ENCODE measurements at regions not wholly inside any gene's neighbourhood (a gene's known extent, or its start where the extent isn't known, plus 50 kb on each side); places are given as distances from the start of the nearest gene placed in this dataset.
"Not testable (repeated sequence)": the region's sequence is repeated elsewhere in the genome, so short reads cannot be mapped to it uniquely, and the experiment has no call there.

DNA sequence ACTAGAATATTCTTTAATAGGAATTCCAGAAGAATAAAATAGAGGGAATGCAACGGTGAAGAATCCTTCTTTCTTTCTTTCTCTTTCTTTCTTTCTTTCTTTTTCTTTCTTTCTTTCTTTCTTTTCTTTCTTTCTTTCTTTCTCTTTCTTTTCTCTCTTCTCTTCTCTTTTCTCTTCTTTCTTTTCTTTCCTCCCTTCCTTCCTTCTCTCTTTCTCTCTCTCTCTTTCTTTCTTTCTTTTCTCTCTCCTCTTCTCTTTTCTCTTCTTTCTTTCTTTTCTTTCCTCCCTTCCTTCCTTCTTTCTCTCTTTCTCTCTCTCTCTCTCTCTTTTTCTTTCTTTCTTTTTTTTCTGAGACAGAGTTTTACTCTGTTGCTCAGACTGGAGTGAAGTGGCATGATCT, 160.8 kb upstream of the PRICKLE1 start:
- DNase-seq: no peak

DNA sequence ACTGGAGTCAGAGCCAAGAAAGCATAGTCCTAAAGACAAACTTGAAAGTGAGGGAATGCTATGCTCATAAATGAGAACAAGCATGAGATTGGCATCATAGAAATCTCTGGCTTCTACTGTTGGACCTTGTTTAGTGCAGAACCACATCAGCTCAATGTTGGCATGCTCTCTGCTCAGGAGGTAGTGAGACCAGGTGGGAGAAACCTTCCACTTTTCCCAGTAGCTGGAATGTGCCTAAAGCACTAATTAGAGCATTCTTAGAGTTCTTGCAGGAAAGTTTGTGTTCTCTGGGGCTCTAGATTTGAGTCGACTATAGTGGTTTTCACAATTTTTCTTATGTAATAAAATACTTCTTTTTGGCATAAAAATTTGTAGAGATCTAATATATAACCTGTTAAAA, 159.7 kb upstream of the PRICKLE1 start:
- DNase-seq: no peak

DNA sequence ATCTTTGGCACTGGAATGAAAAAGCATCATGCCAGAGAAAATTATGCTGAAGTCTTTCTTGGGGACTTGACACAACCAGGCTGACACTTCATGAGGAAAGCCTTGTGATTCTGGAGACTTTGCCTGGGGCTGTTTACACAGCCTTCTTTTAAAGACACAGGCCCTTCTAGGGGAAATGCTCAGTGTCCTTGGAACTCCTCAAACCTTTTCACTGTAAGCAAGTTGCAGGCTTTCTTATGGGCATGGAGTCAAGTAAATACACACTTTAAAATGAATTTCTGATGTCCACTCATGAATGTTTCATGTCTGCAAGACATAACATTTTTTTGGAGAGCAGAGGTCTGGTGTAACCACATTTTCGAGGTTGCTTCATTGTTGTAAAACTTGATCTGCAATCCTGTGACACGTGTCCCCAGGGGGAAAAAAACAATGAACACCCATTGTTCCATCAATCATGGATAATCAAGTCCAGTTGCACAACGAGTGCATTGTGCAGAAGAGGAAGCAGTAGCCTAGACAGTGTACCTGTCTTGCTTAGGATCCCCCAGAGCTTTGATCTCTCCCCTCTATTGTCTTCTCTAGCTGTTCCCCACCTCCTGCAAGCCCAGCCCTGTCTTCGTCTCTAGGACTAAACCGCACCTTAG, 155.1 kb upstream of the PRICKLE1 start:
- no peak for DNase-seq

DNA sequence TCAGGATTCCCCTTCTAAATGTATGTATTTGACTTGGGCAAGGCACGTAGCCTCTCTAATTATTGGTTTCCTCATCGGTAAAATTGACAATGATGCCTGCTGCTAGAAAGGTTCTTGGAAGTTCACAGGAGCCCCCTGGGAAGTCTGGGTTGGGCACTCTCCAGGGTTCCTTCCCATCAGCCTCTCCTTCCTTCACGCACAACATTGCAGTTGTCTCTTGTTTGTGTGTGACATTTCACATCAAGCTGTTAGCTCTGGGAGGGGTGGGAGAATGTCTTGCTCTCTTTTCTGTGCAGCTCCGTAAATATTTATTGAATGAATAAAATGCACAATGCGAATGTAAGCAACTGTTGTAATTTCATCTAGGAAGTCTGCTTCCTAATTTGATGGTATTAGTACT, 153.2 kb upstream of the PRICKLE1 start:
- no peak for DNase-seq

DNA sequence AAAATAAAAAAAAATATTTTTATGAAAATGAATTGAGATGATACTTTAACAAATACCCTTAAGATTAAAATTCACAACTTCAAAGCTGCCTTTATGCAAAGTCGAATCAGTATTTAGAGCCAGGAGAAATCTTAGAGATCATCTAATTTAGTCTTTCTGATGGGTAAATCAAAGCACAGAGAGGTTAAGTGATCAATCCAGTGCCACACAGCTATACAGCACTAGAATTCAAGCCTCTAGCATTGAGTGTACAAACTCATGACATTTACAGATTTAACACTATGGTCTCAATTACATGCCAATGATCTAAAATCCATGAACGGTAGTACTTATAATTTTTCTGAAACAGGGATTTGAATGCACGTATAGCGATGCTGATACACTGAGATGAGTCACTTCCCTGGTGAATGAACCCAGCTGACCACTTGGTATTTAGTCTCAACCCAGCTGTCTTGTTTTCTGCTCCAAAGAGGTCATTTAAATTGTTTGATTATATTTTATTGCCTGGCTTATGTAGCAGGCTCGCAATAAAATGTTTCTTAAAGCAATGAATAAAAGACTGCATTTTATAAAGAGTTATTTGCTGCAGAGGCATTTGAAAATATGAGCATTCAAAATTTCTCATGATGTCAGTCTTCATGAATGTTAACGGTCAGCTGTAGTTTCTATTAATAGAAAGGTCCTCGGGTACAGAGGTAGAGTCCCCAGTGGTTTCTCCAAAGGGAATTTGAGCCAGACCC, 152.4 kb upstream of the PRICKLE1 start:
- DNase-seq: no peak

DNA sequence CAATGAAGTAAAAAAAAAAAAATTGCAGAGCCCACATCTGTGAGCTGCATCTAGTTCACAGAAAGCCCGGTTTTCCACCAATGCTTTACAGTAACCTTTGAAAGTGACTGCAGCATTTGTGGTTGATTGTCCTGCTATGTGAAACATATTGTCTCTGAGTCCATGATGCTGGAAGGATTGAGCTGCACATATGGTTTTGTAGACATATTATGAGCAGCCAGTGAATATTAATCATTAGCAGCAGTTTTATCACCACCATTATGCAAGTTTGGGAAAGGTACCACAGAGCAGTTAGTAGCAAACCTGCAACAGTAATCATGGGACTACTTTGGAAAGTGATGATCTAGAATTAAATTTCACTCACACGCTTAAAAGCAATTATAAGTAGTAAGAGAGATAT, 151.5 kb upstream of the PRICKLE1 start:
- DNase-seq: no peak

DNA sequence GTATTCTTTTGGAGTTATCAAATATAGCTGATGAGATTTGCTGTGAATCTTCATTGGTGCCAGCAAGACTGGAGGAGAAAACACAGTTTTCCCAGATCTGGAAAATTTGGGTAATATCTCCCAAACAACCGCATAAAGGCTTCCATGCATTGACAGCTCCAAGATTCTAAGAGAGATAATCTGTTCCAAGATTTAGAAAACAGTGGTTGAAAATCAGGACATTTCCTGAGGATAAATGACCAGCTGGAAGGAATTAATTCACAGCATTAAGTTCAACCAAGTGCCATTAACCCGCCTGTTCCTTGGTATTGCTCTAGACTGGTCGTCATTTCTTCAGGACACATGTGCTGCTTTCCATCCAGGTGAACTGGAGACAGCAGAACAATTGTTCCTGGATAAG, 147.9 kb upstream of the PRICKLE1 start:
- no peak for DNase-seq

DNA sequence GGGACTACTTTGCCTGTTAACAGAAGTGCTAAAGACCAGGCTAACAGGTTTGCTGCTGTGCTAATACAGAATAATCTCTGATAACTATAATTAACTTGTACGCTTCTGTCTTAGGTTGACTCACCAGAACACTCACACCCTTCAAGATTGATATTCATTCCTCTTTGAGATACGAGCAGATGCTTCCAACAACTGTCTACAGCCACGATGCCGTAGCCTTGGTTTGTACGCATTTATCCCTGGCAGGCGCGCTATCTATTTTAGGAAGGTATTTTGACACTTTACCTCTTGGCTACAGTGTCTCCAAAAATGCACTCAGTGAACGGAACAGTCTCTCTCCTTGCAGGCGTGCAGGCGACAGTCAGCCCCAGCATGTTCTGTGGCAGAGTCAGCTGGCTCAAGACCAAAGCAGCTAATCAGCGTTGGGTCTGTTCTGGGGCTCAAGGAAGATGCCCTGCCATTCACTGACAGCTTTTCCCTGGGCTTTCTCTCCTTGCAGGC, 146.4 kb upstream of the PRICKLE1 start:
- no peak for DNase-seq

DNA sequence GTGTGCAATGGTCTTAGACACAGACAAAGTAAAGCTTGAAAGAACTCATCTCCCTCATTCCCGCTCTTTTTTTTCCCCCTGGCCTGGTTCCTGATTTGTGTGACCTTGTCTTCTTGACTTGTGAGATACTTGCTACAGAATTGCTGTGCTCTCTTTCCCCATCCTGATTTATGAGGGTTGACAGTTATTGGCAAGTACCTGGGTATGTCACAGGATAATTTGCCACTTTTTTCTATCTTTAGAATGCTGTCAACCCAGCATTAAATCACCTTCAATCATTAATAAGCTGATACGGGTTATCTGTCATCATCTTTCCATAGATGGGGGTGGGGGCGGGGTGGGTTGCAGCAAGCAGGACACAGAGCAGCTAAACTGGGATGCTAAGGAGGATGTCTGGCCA, 144.4 kb upstream of the PRICKLE1 start:
- no peak for DNase-seq

DNA sequence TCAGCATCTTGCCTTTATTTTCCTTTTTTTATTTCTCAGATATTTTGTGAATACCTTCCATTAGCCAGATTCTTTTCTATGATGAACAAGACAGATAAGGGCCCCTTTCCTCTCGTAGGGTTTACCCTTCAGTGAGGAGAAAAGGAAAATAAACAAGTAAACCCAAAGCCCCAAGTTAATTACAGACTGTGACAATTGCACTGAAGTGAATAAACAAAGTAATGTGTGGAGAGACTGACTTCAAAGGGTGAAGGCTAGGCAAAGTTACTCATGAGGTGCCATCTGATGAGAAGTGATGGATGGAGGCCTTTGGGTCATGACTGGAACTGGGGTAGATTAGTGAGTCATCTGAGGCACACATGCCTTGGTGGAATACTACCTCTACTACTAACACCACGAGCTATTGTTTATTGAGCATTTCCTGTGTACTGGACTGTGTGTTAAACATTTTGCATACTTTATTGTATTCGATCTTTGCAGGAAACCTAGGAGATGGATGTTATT, 143.4 kb upstream of the PRICKLE1 start:
- no peak for DNase-seq

DNA sequence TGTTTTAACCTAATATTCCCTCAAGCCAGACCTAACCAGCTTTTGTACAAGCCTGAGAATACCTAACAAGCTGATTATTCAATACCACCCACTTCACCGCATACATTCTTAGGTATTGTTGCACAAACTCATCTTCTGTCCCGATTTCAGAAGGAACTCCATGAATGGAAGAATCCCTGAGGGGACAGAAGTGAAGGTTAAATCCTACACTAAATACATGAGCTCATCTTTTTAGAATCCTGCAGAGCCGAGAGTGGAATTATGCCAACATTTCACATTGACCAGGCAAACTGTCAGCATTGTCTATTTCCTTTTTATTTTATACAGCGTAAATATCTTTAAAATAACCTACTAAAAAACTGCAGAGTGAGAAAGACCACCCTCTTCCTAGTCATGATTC, 140.7 kb upstream of the PRICKLE1 start:
- DNase-seq: no peak

DNA sequence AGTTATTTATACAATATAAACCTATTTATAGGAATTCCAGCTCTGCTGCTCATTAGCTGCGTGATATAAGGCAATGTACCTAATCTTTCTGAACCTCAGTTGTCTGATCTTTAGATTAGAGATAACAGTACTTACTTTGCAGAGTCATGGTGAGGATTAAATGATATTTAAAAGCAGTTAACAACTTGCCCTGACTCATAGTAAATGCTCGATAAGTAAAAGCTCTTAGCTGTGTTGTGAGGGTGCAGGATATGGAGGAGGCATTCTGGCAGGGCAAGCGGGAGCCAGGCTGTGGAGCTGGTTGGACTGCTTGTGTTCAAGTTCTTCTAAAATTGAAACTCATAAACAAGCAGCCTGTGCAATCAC, 140.0 kb upstream of the PRICKLE1 start:
- DNase-seq: no peak

DNA sequence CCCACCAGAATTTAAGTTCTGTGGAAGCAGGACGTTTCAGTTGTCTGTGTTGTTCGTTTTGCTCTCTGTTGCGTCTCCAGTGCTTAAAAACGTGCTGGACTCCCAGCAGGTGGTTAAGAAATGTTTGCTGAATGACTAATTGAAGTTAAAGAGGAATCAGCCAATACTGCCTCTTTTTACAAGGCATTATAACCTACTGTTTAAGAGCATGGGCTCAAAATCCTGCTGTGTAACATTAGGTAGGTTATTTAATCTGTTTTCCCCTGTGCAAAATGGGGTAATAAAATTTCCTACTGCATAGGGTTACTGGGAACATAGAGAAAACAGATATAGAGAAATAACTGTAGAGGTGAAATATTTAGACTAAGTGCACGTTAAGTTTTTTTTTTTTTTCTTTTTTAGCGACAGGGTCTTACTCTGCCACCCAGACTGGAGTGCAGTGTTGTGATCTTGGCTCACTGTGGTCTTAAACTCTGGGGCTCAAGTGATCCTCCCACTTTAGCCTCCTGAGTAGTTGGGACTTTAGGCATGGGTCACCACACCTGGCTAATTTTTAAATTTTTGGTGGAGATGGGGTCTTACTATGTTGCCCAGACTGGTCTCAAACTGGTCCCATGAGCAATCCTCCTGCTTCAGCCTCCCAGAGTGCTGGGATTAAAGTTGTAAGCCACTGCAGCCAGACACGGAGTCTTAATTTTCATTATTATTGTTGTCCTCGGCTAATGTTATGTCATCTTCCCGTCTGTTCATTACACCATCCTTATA, 139.4 kb upstream of the PRICKLE1 start:
- no peak for DNase-seq

DNA sequence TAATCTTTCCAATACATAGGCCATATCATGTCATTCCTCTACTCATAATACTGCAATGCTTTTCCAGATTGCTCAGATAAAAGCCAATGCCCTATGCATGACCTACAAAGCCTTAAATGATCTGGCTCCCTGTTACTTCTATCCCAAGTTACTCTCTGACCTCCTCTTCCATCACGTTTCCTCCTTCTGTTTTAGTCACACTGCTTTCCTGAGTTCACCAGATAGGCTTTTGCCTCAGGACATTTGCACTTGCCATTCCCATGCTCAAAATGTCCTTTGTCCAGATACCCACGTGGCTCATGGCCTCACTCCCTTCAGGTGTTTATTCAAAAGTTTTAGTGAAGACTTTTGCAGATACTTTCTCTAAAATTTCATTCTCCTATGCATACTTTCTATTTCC, 138.7 kb upstream of the PRICKLE1 start:
- no peak for DNase-seq

DNA sequence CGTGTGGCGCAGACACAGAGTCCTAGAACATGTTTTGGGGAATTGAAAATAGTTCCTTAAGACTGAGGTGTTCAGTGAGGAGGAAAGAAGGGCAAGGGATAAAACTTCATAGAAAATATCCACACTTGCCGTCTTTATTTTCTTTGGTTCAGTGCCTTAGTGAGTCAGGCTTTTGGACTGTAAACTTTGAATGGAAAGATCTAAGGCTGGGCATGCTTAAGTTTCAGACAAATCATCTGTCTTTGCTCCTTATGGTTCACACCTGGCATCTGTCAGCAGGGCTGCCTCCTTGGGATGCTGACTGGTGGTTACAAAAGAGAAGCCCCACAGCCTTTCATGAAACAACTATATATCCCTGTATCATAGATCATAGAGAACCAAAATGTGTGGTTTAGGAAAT, 136.3 kb upstream of the PRICKLE1 start:
- DNase-seq: no peak

DNA sequence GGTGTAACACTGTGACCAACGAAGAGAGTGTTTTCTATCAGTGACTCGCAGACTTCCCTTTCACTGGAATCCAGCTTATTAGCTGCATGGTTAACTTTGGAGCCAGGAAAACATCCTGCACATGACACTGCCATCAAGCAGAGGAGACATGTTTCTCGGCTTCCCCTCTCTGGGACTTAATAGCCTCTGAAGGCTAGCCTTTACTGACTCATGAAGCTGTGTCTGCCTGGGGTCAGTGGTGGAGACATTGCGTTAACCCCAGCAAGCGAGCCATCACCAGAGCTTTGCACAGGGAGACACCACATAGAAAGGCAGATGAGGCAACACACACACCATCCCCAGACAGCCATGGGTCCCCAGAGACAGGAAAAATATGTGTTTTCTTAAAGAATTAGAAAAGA, 126.9 kb upstream of the PRICKLE1 start:
- DNase-seq: no peak

DNA sequence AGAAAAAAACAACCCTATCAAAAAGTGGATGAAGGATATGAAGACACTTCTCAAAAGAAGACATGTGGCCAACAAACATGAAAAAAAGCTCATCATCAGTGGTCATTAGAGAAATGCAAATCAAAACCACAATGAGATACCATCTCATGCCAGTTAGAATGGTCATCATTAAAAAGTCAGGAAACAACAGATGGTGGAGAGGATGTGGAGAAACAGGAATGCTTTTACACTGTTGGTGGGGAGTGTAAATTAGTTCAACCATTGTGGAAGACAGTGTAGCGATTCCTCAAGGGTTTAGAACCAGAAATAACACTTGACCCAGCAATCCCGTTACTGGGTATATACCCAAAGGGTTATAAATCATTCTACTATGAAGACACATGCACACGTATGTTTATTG, 124.0 kb upstream of the PRICKLE1 start:
- not testable (repeated sequence) for DNase-seq

DNA sequence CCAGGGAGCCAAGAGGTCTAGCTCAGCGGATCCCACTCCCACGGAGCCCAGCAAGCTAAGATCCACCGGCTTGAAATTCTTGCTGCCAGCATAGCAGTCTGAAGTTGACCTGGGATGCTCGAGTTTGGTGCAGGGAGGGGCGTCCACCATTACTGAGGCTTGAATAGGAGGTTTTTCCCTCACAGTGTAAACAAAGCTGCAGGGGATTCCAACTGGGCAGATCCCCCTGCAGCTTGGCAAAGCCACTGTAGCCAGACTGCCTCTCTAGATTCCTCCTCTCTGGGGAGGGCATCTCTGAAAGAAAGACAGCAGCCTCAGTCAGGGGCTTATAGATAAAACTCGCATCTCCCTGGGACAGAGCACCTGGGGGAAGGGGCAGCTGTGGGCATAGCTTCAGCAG, 118.8 kb upstream of the PRICKLE1 start:
- not testable (repeated sequence) for DNase-seq

DNA sequence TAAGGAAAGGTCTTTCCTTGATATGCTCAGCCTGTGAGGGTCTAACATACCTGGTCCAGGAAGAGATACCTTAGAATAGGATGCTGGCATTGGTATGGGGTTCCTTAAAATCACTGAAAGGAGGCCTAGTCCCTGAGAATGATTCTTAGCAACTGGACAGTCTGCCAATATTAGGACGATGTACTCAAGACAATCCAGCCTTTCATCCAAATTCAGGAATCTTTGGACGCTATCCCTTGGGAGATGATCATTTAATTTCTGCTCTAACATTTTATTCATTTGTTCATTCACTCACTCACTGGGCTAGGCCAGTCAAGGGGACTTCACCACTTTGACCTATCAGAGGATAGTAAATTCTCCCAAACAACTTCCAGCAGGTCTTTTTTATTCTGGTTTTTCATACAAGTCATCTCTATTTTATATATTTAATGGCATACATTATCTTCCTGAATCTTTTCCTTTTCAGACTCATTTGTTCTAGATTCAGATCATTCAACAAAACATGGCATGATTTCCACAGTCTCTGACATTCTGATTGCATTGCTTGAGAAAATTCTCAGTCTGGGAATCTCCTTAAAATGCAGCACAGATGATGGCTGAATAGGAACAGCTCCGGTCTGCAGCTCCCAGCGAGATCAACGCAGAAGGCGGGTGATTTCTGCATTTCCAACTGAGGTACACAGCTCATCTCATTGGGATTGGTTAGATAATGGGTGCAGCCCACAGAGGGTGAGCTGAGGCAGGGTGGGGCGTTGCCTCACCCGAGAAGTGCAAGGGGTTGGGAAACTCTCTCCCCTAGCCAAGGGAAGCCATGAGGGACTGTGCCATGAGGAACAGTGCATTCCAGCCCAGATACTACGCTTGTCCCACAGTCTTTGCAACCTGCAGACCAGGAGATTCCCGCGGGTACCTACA, 118.0 kb upstream of the PRICKLE1 start:
- no peak for DNase-seq

DNA sequence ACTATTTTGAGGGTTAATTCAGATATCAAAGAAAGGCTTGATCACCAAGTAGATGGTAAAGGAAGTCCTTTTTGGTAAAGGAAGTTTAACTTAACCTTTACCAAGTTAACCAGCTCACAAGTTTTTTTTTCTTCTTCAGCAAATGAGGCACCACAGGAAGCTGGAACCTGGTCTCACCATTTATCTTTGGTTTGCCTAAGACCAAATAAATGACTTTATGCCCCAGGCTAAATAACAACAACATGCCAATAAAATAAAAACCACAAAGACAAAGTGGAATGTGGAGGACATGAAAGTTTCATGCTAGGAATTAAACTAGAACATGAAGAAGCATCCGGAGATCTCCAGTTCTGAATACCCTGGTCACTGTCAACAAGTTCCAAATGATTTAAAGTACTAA, 116.8 kb upstream of the PRICKLE1 start:
- DNase-seq: no peak

DNA sequence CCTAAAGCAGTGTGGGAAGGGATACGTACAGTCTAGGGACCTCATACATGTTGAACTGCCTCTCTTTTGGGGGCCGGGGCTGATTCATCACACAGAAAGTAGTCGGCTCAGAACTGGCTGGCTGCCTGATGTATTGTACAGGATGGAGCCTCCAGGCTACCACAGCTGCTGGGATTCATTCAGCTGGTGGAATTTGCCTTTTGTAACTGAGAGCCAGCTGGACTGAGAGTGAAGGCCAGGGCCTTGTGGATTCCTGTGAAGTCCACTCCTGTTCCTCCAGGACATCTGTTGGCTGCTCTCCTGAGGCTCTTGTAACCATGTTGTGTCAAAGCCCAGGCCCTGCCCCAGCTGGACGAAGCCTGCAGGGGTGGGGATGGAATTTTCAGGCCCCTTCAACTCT, 116.3 kb upstream of the PRICKLE1 start:
- no peak for DNase-seq

DNA sequence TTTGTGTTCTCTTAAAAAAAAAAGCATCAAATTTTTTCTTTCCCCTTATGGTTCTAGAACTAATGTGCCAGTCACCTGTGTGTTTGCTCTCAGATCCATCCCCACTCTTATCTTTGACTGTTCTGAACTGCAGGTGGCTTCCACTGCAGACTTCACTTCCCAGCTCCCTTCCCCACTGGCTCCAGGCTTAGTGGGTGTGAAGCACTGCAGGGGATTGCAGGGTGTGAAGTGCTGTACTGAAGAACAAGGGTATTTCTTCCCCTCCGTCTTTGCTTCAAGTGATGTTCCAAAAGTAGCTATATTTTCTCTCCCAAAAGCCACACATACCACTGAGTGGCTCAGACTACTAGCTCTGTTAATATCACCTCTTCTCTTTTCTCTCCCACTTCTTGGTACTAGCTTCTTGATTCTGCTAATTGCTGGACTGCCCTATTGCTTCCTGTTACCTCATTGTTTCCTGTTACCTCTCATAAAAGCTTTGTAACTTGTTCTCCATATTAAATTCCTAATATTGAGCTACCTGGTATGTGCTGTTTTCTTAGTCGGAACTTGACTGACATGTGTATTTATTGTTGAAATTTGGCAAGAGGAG, 115.4 kb upstream of the PRICKLE1 start:
- no peak for DNase-seq
